IPS-NIHi11 (cell line): ENCODE measurements at regions not wholly inside any gene's neighbourhood (a gene's known extent, or its start where the extent isn't known, plus 50 kb on each side); places are given as distances from the start of the nearest gene placed in this dataset.

Source experiments
- DNase-seq: peaks from one replicate; pipeline ENCODE4 v3.0.0; 2012; ENCODE audit warnings: mixed read lengths, low spot score

DNA sequence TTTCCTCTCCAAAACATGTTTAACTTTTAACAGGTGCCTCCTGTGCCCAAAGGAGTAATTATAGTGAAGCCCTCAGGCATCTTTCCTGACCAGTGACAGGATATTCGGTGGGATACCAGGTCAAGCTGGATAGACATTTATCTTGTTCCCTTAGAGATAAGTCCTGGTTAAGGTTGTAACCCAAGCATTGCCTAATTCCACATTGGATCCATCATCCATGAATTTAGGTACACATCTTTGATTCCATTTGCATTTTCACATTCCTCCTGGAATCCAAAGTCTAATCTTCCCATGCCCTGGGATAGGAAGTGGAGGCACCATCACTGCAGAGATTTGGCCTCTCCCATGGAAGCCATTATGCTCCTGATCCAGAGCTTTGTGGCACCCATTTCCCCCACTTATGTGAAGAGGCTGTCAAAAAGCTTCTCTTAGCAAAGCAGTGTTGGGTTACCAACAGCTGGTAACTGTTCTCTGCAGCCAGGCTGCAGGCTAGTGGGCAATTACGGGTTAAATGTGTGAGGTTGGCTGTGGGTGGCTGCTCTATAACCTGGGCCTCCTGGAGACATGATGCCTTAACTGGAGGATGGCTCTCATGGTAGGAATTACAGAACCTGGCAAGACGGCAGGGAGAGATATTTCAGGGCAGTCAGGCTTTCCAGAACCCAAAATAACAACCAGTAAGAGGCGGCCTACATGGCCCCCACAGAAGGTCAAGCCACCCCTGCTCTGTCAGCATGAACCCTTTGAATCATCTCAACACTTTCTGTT is 96.9 kb upstream of the VGLL2 start:
- DNase-seq: no peak

DNA sequence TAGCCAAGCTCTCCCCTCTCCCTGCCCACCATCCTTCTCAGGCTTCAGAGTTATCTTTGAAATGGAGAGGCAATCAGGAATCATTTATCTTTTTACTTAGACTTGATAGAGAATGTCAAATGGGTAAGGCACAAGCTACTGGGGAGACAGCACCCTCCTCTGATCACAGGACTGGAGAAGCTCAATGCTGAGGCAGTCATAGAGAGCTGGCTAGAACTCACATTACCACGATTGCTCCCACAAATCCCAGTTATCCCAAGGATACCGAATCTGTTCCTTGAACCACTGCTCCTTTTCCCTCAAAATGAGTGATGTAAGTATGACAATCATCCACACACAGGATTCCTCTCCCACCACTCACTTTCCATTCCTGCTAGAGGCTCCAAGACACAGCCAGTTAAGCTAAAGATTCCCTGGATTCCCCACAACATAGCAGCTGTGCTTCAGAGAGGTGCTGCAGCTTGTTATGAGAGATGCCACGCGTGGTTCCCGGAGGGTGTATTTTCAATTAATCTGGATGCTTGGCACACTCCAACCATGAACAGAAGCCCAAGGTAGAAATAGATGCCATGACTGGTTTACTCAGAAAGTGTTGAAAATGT is 96.2 kb upstream of the VGLL2 start:
- DNase-seq: no peak

DNA sequence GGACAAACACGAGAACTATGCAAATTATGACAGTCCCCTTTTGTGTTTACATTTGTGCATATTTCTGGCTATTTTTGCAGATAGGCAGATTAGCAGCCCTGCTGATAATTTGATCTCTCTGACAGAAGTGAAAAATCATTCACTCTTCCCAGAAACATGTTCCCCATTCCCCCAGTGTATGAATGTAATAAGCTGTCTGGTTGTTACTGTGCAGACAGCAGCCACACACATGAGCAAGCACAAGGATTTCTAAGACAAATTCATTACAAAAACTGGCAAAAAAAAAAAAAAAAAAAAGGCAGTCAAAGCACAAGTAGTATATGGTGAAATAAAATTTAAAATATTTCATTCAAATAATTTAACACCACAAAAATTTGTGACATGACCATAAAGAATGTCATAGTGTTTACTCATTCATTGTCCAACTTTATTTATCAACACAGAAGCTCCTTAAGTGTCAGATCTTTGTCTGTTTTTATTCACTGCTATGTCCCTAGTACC is 95.5 kb upstream of the VGLL2 start:
- DNase-seq: no peak

DNA sequence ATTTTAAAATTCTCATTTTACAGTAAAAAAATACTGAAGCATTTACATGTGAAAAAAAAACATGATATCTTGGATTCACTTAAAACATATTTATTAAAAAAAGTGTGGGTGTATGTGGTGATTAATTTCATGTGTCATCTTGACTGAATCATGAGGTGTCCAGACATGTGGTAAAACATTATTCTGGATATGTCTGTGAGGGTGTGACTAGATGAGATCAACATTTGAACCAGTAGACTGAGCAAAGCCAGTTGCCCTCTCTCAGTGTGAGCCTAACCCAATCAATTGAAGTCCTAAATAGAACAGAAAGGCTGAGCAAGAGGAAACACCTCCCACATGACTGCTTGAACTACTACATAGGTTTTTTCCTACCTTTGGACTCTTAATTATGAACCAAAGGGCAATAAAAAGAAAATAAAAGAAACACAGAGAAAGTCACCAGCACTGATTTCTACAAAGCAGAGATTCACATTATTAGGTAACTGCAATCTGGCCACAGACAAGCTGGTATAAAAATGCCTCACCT is 90.5 kb upstream of the VGLL2 start:
- no peak for DNase-seq

DNA sequence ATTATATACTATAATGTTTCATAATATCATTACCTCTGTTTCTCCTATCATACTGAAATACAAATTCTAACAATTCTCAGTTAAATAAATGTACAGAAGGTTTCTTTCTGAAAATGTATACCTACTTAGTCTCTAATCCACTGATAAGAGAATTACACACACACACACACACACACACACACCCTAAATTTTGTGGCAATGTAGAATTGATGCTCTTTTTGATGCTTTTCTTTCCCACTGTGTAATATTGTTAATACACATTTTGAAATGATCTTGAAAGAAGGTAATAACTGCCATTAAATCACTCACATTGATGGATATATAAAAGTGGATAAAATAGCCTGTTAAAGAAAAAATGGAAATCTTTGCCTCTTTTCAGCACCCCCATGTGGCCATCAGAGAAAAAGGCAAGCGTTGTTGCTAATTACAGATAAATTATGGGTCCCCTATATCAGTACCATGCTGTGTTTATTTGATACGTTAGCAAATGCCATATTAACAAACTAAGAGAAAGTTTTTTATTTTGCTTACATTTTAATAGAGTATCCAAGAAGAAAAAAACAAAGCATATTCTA is 76.6 kb upstream of the VGLL2 start:
- no peak for DNase-seq

DNA sequence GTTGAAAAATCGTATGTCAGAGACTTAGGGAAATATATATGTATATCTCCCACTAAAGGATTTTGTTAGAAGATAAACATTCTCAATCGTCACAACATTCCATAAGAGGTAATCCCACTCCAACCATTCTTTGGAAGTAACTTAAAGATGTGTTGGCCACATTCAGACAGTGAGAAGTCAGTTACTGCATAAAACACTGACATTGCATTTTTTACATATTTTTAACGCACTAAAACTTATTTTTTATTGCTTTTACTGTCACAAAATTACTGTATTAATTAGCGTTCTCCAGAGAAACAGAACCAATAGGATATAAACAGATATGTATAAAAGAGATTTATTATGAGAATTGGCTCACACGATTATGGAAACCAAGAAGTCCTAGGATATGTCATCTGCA is 74.3 kb upstream of the VGLL2 start:
- DNase-seq: no peak

DNA sequence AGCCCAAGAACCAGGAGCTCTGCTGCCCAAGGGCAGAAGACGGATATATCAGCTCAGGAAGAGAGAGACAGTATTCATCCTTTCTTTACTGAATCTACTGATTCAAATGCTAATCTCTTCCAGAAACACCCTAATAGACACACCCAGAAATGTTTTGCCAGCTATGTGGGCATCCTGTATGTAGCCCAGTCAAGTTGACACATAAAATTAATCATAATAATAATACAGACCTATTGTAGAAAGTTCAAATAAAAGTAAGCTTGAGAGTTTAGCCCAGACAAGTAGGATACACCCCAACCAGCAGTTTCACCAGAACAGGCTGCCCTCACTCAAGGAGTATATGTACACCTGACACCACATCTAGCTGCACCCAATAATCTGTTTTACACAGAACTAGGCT is 73.9 kb upstream of the VGLL2 start:
- DNase-seq: no peak

DNA sequence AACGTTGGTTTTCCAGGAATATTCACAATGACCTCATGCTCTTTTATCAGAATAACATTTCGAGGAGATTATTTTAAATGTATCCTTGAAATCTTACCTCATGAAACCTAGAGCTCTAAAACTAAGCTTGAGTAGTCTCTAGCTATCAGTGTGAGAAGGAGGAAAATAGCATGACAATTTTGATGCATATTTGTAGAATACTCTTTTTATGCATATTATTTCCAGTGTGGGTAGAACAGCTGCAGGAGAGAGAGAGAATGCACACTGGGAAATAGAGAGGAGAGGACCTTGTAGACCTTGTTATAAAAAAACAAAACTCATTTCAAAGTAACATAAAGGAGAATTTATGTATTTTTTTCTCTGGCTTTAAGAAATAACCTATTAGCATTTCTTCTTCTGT is 71.1 kb upstream of the VGLL2 start:
- no peak for DNase-seq

DNA sequence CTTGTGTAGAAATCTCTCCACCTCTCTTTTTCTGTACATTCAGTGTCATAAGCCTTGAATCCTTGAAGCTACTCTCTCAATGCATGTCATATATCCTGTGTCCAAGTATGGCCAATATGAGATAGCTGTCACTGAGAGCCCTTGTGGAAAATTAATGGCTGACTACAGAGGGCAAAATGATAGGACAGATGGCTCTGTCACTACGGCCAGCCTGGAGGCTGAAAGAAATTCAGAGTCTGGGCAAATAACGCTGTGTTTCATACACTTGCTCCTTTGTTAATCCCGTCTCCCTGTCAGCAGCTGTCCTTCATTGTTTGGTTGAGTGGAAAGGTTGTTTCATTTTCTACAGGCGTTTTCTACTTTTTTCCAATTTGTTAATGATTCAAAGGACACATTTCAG is 70.4 kb upstream of the VGLL2 start:
- no peak for DNase-seq

DNA sequence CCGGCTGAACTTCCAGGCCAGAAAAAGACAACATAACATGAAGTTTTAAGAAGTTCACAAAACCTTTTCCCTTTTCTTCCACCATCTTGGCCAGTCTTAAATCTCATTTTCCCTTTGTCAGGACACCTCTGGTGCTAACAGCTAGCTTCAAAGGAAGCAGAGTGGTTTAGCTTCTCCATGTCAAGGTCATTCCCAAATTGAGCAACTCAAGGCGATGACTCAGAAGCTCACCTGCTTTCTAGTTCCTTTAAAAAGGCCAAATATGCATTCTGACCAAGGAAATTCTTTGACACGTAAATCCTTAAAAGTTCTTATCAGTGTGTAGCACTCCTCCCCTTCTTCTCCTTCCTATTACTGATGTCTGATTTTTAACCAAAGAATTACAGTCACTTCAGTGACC is 69.6 kb upstream of the VGLL2 start:
- no peak for DNase-seq

DNA sequence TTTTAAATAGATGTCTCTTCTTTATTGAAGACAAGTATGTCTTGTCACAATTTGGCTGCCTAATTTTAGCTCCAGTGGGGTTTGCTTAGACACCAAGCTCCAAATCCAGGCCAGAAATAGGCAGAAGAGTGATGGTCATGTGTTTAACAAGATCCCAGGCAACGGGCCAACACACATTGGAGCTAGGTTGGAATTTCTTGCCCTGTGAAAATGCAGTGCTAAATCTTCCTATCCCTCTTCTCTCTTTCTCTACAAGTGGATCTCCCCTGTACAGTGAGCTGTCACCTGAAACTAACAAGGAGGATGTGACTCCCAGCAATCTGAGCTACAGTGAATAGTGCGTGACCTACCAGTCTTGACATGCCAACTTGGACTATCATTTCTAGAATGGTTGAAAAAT is 65.3 kb upstream of the VGLL2 start:
- no peak for DNase-seq

DNA sequence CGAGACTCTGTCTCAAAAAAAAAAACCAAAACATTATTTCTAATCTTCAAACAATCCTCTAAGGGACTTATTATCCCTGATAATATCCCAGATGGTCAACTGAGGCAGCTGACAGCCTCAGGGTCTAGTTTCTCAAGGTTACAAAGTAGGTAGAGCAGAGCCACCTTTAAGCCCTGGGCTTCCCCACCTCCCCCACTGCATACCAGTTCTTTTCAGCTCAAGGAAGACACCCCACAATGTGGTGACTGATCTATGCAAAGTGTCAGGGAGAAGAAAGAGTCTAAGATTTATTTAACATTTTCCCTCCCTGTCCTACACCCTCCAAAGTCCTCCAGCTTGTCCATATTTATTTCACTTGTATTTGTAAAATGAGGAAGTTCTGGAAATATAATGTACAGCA is 60.5 kb upstream of the VGLL2 start:
- no peak for DNase-seq

DNA sequence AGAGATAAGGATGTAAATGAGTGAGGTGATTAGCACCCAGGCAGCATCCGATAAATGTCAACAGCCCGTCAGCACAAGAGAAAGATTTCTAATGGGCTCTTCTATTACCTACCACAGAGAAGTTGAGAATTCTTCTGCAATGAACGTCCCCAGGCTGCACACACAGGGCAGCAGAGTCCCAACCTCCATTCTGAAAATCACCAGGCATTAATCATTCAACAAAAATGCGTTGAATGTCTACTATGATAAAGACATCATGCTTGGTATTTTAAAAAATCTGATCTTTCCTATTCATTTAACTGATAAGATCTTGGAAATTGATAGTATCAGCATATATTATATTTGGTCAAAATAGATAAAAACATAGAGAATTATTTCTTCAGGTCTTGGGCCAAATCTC is 59.5 kb upstream of the VGLL2 start:
- DNase-seq: no peak

DNA sequence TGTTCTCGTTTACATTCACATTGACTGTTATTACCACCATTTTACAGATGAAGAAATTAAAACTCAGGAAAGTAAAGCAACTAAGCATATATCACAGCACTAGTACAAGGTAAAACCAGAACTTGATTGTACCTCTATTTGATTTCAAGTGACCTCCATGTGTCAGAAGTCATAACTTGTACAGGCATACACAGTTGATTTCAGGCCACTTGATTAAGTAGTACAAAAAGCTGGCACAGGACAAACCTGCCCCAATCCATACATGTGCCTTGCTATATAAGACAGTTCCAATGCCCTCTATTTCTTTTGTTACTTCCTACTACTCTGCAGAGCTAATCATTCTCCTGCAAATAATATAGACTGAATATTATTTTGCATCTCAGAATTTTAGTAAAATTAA is 58.8 kb upstream of the VGLL2 start:
- DNase-seq: no peak

DNA sequence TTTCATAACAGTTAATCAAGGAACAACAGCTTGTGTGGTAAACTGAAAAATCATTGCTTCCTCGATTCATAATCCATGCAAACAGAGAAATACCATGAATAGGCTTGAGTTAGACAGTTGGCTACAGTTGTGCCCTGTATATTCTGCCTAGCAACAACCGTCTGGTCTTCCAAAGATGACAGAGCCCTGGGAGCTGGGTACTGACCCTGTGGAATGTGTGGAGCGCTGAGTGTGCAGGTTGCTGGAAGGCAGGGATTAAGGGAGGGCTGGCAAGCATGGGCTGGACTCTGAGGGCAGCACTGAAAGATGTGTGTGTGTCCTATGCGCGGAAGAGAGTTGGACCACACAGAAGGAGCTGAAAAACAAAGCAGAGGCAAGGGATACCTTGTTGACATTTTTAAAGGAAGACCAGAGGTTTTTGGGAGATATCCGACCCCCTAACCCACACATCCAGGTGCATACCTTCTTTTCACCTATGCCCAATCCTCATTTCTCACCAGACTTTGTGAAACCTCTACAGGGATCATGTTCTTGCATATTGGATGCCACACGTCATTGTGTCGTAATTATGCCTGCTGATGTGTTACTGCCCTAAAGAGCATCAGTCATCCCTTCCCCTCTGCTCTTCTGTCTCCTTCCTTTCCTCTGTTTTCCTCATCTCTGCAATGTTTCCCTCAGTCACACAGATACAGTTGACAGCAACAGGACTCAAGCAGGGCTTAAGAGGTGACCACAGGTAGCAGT is 58.2 kb upstream of the VGLL2 start:
- no peak for DNase-seq

DNA sequence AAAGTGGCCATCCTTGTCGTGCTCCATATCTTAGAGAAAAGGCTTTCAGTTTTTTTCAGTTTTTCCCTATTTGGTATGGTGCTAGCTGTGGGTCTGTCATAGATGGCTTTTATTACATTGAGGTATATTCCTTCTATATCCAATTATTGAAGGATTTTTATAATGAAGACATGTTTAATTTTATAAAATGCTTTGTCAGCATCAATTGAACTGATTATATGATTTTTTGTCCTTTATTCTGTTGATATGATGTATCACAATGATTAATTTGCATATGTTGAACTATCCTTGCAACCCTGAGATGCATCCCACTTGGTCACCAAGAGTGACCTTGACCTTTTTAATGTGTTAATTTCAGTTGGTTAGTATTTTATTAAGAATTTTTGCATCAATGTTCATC is 55.1 kb upstream of the VGLL2 start:
- DNase-seq: no peak

DNA sequence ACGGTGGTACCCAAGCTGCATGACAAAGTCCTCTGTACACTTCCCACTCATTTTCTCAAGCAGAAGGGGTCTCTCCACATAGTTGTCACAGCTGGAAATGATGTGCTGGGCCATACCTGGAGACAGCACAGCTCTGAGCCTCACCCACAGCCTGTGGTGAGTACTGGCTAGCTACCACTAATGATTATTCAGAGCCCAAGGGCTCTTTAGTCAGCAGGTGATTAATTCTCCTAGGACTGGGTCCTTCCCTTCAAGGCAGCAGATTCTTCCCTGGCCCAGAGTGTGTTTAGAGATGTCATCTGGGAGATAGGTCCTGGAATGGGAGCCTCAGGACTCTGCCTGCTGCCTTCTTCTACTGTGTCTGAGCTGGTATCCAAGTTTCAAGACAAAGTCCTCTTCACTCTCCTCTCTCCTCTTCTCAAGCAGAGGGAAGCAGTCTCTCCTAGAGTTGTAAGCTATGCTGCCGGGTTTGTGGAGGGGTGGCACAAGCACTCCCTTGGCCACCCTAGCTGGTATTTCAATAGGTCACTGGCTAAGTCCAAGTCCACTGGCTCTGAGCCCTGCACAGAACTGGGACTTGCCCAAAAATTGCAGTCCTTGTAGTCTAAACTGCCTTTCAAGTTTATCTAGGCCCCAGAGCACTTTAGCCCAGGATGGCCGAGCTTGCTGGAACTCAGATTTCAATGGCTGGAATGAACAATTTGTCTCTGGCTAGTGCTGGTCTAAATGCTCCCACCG is 49.8 kb upstream of the VGLL2 start:
- DNase-seq: no peak
